OCI-LY3 (cell line): ENCODE measurements at regions not wholly inside any gene's neighbourhood (a gene's known extent, or its start where the extent isn't known, plus 50 kb on each side); places are given as distances from the start of the nearest gene placed in this dataset.

Source experiments
- H2AFZ ChIP-seq: fragments of 200-600, 300-600 bp; shearing (Covaris generic); 2 replicates; pipeline ENCODE4 v1.6.0; 2014; ENCODE audit warnings: antibody characterized with exemption, low read depth, low read length
- H3K27ac ChIP-seq: fragments of 200-600, 300-600 bp; sonication (generic); 2 replicates; pipeline ENCODE4 v1.5.1; 2014; ENCODE audit warnings: mild to moderate bottlenecking, low read length, moderate library complexity, mixed read lengths
- H3K27me3 ChIP-seq: fragments of 200-600, 300-600 bp; sonication (generic); 2 replicates; pipeline ENCODE4 v1.6.1; 2014; ENCODE audit warnings: low read depth, low read length, mixed read lengths
- H3K36me3 ChIP-seq: fragments of 200-600, 300-600 bp; sonication (generic); replicated peaks from 2 replicates; pipeline ENCODE3; 2014; ENCODE audit warnings: low read depth, low read length, mixed read lengths
- H3K4me1 ChIP-seq: fragments of 300-600, 200-600 bp; sonication (generic); 2 replicates; pipeline ENCODE4 v1.6.1; 2014; ENCODE audit warnings: low read length, mixed read lengths
- H3K4me2 ChIP-seq: fragments of 200-600, 300-600 bp; sonication (generic); 2 replicates; pipeline ENCODE4 v1.6.1; 2014; ENCODE audit warnings: low read length, mixed read lengths
- H3K4me3 ChIP-seq: fragments of 300-600, 200-600 bp; sonication (generic); 2 replicates; pipeline ENCODE4 v1.5.1; 2014; ENCODE audit warnings: antibody characterized with exemption, mild to moderate bottlenecking, low read length, moderate library complexity
- H3K79me2 ChIP-seq: fragments of 300-600, 200-600 bp; shearing (Covaris generic); 2 replicates; pipeline ENCODE4 v1.6.1; 2014; ENCODE audit warnings: mild to moderate bottlenecking, low read length, mixed read lengths
- H3K9ac ChIP-seq: fragments of 300-600, 200-600 bp; shearing (Covaris generic); 2 replicates; pipeline ENCODE4 v1.6.0; 2014; ENCODE audit warnings: mild to moderate bottlenecking, low read length, moderate library complexity
- H3K9me3 ChIP-seq: fragments of 200-600, 300-600 bp; shearing (Covaris generic); 2 replicates; pipeline ENCODE4 v1.6.1; 2014; ENCODE audit warnings: low read length, mixed read lengths; ENCODE audit not compliant: insufficient read depth
- H4K20me1 ChIP-seq: fragments of 200-600, 300-600 bp; sonication (generic); 2 replicates; pipeline ENCODE4 v1.6.1; 2016; ENCODE audit warnings: low read length, mixed read lengths; ENCODE audit not compliant: insufficient read depth
- CTCF ChIP-seq: fragments of 200-600, 300-600 bp; sonication (generic); IDR thresholded peaks from 2 replicates; pipeline ENCODE4 v1.5.1; 2014; ENCODE audit warnings: antibody characterized with exemption, low read length, low read depth
- EZH2phosphoT487 ChIP-seq: fragments of 200-600 bp; shearing (Covaris generic); IDR thresholded peaks from 2 replicates; pipeline ENCODE4 v1.6.1; 2018; ENCODE audit warnings: antibody characterized with exemption, mixed run types, low read depth

GRCh38 chr2:8496617-8497016 lies 185.2 kb upstream of the ID2 start:
- Histone ChIP-seq H3K9ac (no peak overlapping the region), H3K36me3 (no peaks in the 10 kb centered on the region), H3K27me3 (no peaks in the 10 kb centered on the region), H3K4me1 (peaks cover 42% of the 10 kb centered on the region), H2AFZ (no peak overlapping the region), H3K79me2 (no peaks in the 10 kb centered on the region), H3K27ac (no peak overlapping the region), H3K4me2 (no peak overlapping the region), H4K20me1 (no peaks in the 10 kb centered on the region), H3K4me3 (no peak overlapping the region), H3K9me3 (no peaks in the 10 kb centered on the region)
- no peak for TF ChIP-seq EZH2phosphoT487
- TF ChIP-seq CTCF, result no peak

GRCh38 chr2:8498994-8499393 lies 182.9 kb upstream of the ID2 start:
- H3K4me1 ChIP-seq, result peaks cover 26% of the 10 kb centered on the region
- no peaks in the 10 kb centered on the region for H3K9me3 ChIP-seq
- no peak overlapping the region for H3K4me3 ChIP-seq
- no peaks in the 10 kb centered on the region for H4K20me1 ChIP-seq
- no peak overlapping the region for H2AFZ ChIP-seq
- no peak overlapping the region for H3K27ac ChIP-seq
- no peak overlapping the region for H3K4me2 ChIP-seq
- no peaks in the 10 kb centered on the region for H3K79me2 ChIP-seq
- H3K27me3 ChIP-seq, result no peaks in the 10 kb centered on the region
- H3K36me3 ChIP-seq, result no peaks in the 10 kb centered on the region
- no peak for TF ChIP-seq CTCF
- no peak for TF ChIP-seq EZH2phosphoT487
- no peak overlapping the region for H3K9ac ChIP-seq

- Histone ChIP-seq H3K27ac (no peak overlapping the region), H3K4me3 (no peak overlapping the region), H2AFZ (no peak overlapping the region), H3K79me2 (no peaks in the 10 kb centered on the region), H3K36me3 (no peaks in the 10 kb centered on the region), H3K9me3 (no peaks in the 10 kb centered on the region), H3K4me2 (no peak overlapping the region), H4K20me1 (no peaks in the 10 kb centered on the region), H3K27me3 (no peaks in the 10 kb centered on the region), H3K4me1 (peaks cover 15% of the 10 kb centered on the region), H3K9ac (no peak overlapping the region)
- no peak for TF ChIP-seq EZH2phosphoT487
- no peak for TF ChIP-seq CTCF
Measured at GRCh38 chr2:8500124-8501054, 181.5 kb upstream of the ID2 start.

GRCh38 chr2:8501061-8501720 lies 180.7 kb upstream of the ID2 start:
- Histone ChIP-seq H3K36me3 (no peaks in the 10 kb centered on the region), H3K79me2 (no peaks in the 10 kb centered on the region), H3K27me3 (no peaks in the 10 kb centered on the region), H3K4me1 (peaks cover 6% of the 10 kb centered on the region; the same call in 1 of the 2 replicates), H3K27ac (no peak overlapping the region), H3K4me3 (no peak overlapping the region), H3K4me2 (no peak overlapping the region), H2AFZ (no peak overlapping the region), H3K9me3 (no peaks in the 10 kb centered on the region), H4K20me1 (no peaks in the 10 kb centered on the region), H3K9ac (no peak overlapping the region)
- TF ChIP-seq EZH2phosphoT487 (no peak), CTCF (no peak)
